GM21619 (cell line): ENCODE measurements at regions not wholly inside any gene's neighbourhood (a gene's known extent, or its start where the extent isn't known, plus 50 kb on each side); places are given as distances from the start of the nearest gene placed in this dataset.

Experiments used
- ATAC-seq: cut with Tn5 transposase; IDR thresholded peaks from one replicate; pipeline ENCODE4 v1.9.1; 2021; ENCODE audit not compliant: unreplicated experiment

DNA sequence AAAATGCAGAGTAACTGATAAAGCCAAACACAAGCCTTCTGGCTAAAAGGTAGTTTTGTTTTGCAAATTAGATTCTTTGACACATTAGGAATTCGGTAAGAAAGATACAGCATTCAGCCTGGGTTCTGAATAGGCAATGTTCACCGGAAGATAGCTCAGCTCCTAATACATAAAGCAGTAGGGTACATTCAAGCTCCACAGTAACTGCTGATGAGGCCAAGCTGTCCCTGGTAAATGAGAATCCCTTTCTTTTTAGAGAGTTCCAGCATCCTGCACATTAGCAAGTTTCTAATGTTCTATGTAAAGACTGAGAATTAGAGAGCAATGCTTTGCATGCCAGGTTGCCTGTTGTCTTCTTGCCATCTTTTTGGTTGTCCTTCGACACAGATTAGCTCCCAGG, 316.3 kb upstream of the SLC14A2 start:
- ATAC-seq, result no peak

DNA sequence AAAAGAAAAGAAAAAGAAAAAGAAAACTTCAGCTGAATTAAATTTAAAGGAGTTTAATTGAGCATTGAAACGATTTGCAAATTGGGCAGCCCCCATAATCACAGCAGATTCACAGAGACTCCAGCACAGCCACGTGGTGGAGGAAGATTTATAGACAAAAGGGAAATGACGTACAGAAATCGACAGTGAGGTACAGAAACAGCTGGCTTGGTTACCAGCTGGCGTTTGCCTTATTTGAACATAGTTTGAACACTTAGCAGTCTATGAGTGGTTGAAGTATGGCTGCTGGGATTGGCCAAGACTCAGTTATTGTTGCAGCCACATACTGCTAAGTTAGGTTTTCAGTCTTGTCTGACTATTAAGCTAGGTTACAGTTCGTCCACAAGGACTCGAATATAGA, 312.2 kb upstream of the SLC14A2 start:
- ATAC-seq, result no peak

GRCh38 chr18:45304558-45304957, 310.7 kb upstream of the SLC14A2 start:
- no peak for ATAC-seq

DNA sequence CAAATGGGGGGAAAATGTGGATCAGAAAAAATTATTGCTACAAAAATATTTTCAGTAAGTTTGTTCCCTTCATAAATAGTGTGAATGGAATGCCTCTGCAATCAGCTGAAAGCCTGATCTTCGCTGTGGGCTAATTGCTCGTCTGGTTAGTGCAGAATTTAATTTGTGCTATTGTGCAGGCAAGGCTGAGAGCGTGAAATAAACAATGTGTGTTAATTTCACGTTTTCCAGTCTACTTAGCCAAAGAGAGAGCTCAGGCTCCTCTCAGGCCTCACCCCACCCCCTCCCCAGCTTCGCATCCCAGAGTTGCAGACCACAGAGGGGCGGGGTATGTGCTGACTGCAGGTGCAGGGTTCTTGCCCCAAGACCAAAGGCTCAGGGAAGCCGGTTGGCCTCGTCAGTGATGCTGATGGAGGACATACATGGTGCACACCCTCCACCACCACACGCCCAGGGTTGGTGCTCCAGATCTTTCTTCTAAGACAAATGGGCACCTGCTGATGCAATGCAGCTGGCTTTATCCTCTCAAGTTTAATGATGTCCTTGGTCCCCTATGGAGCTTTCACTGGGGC, 302.6 kb upstream of the SLC14A2 start:
- no peak for ATAC-seq

DNA sequence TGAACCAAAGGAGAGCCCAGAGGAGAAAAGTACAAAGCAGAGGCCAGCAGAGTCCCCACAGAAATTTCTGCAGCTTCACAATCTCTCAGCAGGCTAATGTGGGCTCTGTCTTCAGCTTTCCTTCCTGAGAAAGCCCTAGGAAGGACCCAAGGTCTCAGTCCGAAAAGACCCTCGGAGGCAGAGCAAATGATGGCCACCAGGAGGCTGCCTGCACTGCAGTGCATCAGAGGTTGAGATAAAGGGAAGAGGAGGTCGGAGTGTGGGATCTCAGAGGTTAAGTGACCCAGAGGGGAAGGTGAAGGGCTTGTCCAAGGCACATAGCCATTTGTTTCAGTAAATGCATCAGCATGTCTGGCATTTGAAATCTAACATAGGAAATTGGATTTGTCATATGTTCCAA, 299.1 kb upstream of the SLC14A2 start:
- no peak for ATAC-seq

DNA sequence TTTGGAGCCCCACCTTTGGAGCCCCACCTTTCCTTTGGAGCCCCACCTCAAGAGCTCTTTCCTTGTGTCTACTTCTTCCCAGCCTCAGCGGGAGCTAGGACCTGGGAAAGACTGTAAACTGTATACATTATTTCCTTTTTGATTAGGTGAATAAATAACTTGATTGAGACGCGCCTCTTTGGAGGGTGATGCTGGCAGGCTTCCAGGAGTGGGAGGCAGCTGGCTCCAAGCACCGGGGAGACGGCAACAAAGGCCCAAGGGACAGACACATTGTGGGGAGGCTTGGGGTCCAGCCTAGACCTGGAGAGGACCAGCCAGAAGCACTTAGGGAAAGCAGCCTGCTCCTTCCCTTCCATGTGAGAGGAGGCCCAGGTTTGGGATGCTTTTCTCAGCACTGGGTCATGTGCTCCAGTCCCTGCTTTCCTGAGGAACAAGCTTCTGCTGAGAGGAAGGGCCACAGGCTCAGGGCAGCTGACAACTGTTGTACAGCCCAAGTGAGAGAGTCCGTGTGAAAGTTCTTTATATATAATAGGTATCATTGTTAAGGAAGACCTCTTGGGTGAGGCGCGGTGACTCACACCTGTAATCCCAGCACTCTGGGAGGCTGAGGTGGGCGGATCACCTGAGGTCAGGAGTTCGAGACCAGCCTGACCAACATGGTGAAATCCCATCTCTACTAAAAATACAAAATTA, 297.2 kb upstream of the SLC14A2 start:
- ATAC-seq, result no peak

- ATAC-seq, result no peak
These were observed 294.6 kb upstream of the SLC14A2 start for GRCh38 chr18:45320724-45321123.

GRCh38 chr18:45321520-45321919, 293.8 kb upstream of the SLC14A2 start:
- no peak for ATAC-seq

- ATAC-seq, result no peak
These were observed 292.9 kb upstream of the SLC14A2 start for GRCh38 chr18:45322343-45322742.

GRCh38 chr18:45324101-45324494, 291.2 kb upstream of the SLC14A2 start:
- no peak for ATAC-seq

DNA sequence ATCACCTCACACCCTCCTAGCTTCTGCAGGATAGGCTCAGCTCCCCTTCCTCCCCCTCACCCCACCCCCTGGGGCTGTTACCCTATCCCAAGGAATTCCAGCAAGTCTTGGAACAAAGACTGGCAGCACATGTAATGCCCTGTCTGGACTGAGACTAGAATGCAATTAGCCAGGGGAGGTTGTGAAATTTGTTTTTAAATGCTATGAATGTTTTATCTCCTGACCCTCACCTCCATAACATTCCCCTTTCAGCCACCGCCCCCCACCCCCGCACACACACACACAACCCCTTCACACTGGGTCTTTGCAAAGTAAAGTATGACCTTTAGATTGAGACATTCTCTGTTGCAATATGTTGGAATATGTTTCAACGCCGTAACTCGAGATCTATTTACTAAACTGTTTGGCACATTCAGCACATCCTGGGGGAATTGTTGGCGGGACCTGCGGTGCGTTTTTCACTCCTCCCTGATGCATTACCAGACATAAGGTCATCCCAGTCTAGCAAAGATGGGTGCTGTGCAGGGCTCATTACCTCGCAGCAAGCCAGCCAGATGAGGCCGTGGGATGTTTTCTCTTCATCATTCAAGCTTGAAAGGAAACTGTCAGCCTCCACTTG, 290.7 kb upstream of the SLC14A2 start:
- no peak for ATAC-seq

DNA sequence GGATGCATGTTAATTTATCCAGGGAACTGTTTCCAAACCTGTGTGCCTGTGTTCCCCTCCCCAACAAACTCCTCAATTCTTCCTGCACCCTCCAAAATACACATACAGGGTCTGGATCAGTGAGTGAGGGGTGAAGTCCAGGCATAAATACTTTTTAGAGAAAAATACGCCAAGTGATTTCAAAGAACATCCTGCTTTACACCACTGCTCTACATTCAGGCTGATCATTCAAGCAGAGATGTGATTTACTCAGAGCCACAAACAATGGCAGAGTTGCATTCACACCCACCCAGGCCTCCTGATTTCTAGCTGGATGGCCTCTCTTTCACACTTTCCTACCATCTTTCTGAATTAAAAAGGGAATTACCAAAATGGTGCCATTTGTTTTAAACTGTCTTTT, 289.5 kb upstream of the SLC14A2 start:
- no peak for ATAC-seq

DNA sequence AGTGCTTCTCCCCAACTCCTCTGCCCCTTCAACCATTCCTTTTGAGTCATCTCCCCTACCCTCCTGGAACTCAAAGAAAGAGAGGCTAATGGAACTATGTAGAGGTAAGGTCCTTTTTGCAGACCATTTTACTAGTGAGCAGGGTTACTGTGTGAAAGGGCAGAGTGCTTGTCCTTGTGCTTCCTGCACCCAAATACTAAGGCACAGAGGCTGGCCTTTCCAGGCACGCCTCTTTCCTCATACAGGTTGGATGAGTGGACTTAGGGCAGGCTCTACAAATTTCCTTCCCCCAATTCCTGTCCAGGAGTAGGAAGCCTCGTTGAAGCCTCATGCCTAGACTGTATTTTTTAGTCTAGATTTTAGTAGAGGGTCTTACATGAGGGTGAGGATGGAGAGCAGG, 288.8 kb upstream of the SLC14A2 start:
- ATAC-seq, result no peak

- ATAC-seq, result no peak
These were observed 287.0 kb upstream of the SLC14A2 start for GRCh38 chr18:45328296-45328695.

- no peak for ATAC-seq
These were observed 286.5 kb upstream of the SLC14A2 start for GRCh38 chr18:45328811-45329210.

GRCh38 chr18:45329316-45329715, 286.0 kb upstream of the SLC14A2 start:
- ATAC-seq, result no peak

DNA sequence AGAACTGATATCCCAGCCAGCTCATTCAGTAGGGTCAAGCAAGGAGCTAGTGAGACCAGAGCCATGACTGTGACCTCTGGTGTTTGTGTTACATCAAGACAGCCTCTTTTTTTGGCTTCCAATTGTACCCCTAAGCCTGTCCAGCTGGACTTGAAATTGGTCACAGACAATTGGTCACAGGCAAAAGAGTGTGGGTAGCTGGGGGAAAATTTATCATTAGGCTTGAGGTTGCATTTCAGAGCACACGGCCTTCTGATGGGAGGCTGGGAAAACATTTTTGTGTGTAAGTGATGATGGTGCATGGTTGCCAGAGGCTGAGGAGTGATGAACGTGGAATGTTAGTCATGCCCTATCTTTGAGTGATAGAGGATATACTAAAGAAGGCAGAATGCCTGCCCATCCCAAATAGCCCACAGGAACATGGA, 285.1 kb upstream of the SLC14A2 start:
- ATAC-seq, result no peak

GRCh38 chr18:45332871-45333270, 282.4 kb upstream of the SLC14A2 start:
- ATAC-seq, result no peak

DNA sequence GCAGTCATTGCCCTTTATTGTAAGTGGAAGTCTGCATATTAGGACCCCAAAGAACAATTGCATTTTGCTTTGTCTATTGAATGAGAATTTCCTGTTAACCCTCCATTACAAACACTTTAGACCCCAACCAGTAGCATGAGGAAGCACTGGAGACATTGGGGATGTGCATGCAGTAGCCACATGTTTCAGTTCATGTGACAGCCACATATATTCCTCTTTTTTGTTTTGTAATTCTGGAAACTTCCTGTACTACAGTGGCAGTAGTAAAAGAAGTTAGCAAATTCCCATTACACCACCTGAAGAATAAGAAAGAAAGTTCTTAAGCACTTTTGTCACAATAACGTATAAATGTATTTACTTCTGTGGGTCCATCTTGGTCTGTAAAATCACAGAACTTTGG, 281.1 kb upstream of the SLC14A2 start:
- no peak for ATAC-seq

- no peak for ATAC-seq
These were observed 279.8 kb upstream of the SLC14A2 start for GRCh38 chr18:45335282-45336043.

DNA sequence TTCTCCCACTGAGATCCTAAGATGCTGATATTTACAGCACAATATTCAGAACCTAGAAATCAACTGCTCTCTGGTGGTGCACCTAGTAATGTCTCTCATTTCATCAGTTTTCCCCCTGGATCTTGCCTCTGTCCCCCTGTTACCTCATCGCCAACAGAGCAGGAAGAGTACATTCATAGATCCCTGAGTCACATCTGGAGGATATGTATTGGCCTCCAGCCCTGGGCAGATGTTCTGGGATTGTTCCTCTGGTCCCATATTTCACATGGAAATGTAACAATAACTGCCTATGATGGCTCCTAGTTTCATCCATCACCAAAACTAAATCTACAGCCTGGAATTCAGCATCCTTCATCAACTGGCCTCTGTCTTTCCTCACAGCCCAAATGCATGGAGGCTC, 278.8 kb upstream of the SLC14A2 start:
- ATAC-seq, result no peak

- no peak for ATAC-seq
These were observed 277.8 kb upstream of the SLC14A2 start for GRCh38 chr18:45337477-45337876.
